ENCODE measurements at regions not wholly inside any gene's neighbourhood (a gene's known extent, or its start where the extent isn't known, plus 50 kb on each side); places are given as distances from the start of the nearest gene placed in this dataset.
A peak's percentile ranks its signal among the peaks of the same experiment; 100 is the strongest.

GRCh38 chr16:22969567-22969966 is 155.6 kb downstream of the HS3ST2 start:
- Histone ChIP-seq H3K9me3 (no peaks in the 10 kb centered on the region), H3K4me3 (no peak overlapping the region), H3K27ac (no peak overlapping the region), H3K27me3 (peaks cover 0 to 15% (median 0%) of the 10 kb centered on the region in 3 donors), H3K36me3 (no peaks in the 10 kb centered on the region), H3K4me1 (no peaks in the 10 kb centered on the region)
- intact Hi-C loops (cut with DNase I; ENCODE audit: low total_unique reads) = no loop called here
- no peak for TF ChIP-seq POLR2A (IDR thresholded peaks at IDR 0.05)
- no peak for TF ChIP-seq POLR2AphosphoS5 (IDR thresholded peaks at IDR 0.05)
- TF ChIP-seq EP300 (IDR thresholded peaks at IDR 0.05) = no peak
- TF ChIP-seq CTCF (IDR thresholded peaks at IDR 0.05) = no peak
- 49 to 55% (median 50%) methylated on average over 3 of the region's 3 CpGs for WGBS, 5 donors
- no peak for DNase-seq

DNA sequence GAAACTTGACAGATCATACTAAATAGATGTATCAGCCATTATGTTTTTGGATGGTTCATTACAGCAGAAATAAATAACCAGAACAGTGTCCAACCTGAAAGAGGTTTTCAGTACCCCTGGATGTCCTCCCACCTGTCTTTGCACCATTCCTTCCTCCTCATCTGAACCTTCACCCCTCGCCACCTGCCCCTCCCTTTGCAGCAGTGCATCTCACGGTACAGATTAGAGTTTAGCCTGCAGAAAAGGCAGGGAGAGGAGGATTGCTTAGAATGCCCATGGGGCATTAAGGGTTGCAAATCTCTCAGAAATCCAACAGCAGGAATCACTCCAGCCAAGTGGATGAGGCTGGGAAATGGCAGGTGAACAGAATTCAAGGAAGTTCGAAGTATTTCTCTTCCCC is 155.0 kb downstream of the HS3ST2 start:
- TF ChIP-seq EP300 (IDR thresholded peaks at IDR 0.05) (no peak), POLR2AphosphoS5 (IDR thresholded peaks at IDR 0.05) (no peak), CTCF (IDR thresholded peaks at IDR 0.05) (no peak), POLR2A (IDR thresholded peaks at IDR 0.05) (no peak)
- Histone ChIP-seq H3K27ac (no peak overlapping the region), H3K9me3 (no peaks in the 10 kb centered on the region), H3K27me3 (peaks cover 0 to 12% (median 0%) of the 10 kb centered on the region in 3 donors), H3K4me3 (no peak overlapping the region), H3K36me3 (no peaks in the 10 kb centered on the region), H3K4me1 (no peaks in the 10 kb centered on the region)
- intact Hi-C loops (cut with DNase I; ENCODE audit: low total_unique reads) = no loop called here
- 21 to 58% (median 25%) methylated on average over 2 to 3 of the region's 3 CpGs for WGBS, 5 donors
- no peak for DNase-seq

GRCh38 chr16:22967521-22968095 is 153.6 kb downstream of the HS3ST2 start:
- H3K4me3 ChIP-seq = no peak overlapping the region
- peak in 1 of 2 donors; percentile 5 for DNase-seq
- no peaks in the 10 kb centered on the region for H3K4me1 ChIP-seq
- no peak overlapping the region for H3K27ac ChIP-seq
- H3K36me3 ChIP-seq = no peaks in the 10 kb centered on the region
- 68 to 81% (median 73%) methylated on average over 1 of the region's 1 CpG for WGBS, 5 donors
- TF ChIP-seq CTCF (IDR thresholded peaks at IDR 0.05) (no peak), EP300 (IDR thresholded peaks at IDR 0.05) (no peak), POLR2AphosphoS5 (IDR thresholded peaks at IDR 0.05) (no peak), POLR2A (IDR thresholded peaks at IDR 0.05) (no peak)
- peaks cover 0 to 12% (median 0%) of the 10 kb centered on the region in 3 donors for H3K27me3 ChIP-seq
- H3K9me3 ChIP-seq = no peaks in the 10 kb centered on the region
- intact Hi-C loops (cut with DNase I; ENCODE audit: low total_unique reads) = no loop called here

Data from stomach (tissue), 8 donors.